Suprapubic skin (tissue), 3 donors: ENCODE measurements at regions not wholly inside any gene's neighbourhood (a gene's known extent, or its start where the extent isn't known, plus 50 kb on each side); places are given as distances from the start of the nearest gene placed in this dataset.

ENCODE experiments used
- POLR2AphosphoS5 ChIP-seq, 3 donors: sonication (generic); formaldehyde crosslinking; IDR thresholded peaks; one replicate each; pipeline ENCODE4 v1.6.1; 2017; ENCODE audit warnings: antibody characterized with exemption in 3 of 3
- TF ChIP-seq, protein P1 (sequence below), 2 donors: fragments of 200-600 bp in 1 of 2; fragments of 450-650 bp in 1 of 2; sonication (generic) in 1 of 2; IDR thresholded peaks; one replicate each; pipeline ENCODE4 v1.5.1; 2016 to 2019; ENCODE audit warnings: antibody characterized with exemption in 2 of 2, mild to moderate bottlenecking in 1 of 2, moderate library complexity in 1 of 2

GRCh38 chr6:73927421-73927820 is 231.4 kb downstream of the CD109 start:
- TF ChIP-seq, protein P1, sequence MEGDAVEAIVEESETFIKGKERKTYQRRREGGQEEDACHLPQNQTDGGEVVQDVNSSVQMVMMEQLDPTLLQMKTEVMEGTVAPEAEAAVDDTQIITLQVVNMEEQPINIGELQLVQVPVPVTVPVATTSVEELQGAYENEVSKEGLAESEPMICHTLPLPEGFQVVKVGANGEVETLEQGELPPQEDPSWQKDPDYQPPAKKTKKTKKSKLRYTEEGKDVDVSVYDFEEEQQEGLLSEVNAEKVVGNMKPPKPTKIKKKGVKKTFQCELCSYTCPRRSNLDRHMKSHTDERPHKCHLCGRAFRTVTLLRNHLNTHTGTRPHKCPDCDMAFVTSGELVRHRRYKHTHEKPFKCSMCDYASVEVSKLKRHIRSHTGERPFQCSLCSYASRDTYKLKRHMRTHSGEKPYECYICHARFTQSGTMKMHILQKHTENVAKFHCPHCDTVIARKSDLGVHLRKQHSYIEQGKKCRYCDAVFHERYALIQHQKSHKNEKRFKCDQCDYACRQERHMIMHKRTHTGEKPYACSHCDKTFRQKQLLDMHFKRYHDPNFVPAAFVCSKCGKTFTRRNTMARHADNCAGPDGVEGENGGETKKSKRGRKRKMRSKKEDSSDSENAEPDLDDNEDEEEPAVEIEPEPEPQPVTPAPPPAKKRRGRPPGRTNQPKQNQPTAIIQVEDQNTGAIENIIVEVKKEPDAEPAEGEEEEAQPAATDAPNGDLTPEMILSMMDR (IDR thresholded peaks at IDR 0.05), result no peak
- no peak for TF ChIP-seq POLR2AphosphoS5 (IDR thresholded peaks at IDR 0.05)
